ENCODE measurements at regions not wholly inside any gene's neighbourhood (a gene's known extent, or its start where the extent isn't known, plus 50 kb on each side); places are given as distances from the start of the nearest gene placed in this dataset.

DNA sequence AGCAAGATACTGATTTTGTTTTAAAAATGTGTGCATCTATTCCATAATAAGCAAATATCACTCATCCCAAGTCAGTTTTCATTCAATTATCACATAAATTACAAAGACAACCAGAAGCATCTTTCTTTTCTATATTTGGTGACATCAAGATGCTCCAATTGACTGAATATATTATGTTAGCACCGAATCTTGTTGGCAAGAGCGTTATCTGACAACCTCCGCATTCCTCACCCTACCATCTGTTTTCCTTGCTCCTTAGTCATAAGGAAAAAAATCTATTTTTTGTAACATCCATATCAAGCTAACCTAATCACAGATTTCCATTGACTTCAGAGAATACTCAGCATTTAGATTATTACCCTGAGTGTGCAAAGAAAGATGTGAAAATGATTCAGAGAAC lies 212.2 kb upstream of the KYNU start (continued):
- no peak for TF ChIP-seq CHD2 (IDR thresholded peaks at IDR 0.05; ENCODE audit: low read length, partially characterized antibody)
- TF ChIP-seq, protein P1, sequence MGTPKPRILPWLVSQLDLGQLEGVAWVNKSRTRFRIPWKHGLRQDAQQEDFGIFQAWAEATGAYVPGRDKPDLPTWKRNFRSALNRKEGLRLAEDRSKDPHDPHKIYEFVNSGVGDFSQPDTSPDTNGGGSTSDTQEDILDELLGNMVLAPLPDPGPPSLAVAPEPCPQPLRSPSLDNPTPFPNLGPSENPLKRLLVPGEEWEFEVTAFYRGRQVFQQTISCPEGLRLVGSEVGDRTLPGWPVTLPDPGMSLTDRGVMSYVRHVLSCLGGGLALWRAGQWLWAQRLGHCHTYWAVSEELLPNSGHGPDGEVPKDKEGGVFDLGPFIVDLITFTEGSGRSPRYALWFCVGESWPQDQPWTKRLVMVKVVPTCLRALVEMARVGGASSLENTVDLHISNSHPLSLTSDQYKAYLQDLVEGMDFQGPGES (IDR thresholded peaks at IDR 0.05; ENCODE audit: low read depth, low read length), result no peak

DNA sequence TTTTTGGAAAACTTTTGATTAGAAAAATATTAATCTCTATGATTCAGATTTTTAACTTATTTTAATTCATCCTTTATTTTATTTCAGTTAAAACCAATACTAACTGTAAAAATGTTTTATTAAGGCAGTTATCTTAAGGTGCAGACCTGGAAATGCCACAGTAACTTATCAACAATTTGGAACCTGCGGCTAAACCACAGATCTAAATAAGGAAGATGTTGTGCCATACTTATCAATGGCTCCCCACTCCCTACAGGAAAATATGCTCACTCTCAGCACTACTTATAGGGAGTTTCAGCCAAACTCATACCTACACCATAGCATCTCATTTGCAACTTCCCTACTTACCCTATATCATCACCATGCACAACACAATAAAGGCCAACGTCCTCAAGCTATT lies 226.9 kb upstream of the KYNU start:
- ChIA-PET POLR2A (no interaction called here), CTCF (no interaction called here)
- H3K9me3 ChIP-seq, result no peaks in the 10 kb centered on the region
- WGBS (ENCODE audit: low lambda C conversion rate), result 36% methylated on average over 2 of the region's 2 CpGs
- H4K20me1 ChIP-seq (ENCODE audit: insufficient read depth), result no peaks in the 10 kb centered on the region
- no peak overlapping the region for H3K9ac ChIP-seq
- no peaks in the 10 kb centered on the region for H3K27me3 ChIP-seq (ENCODE audit: insufficient read depth)
- no peaks in the 10 kb centered on the region for H3K9me2 ChIP-seq
- no peak overlapping the region for H3K4me3 ChIP-seq (ENCODE audit: low read depth in 2 of 2, low read length in 1 of 2)
- no peaks in the 10 kb centered on the region for H3K79me2 ChIP-seq (ENCODE audit: insufficient read depth)
- no peak overlapping the region for H2AFZ ChIP-seq (ENCODE audit: low read depth)
- no peak overlapping the region for H3K27ac ChIP-seq (ENCODE audit: low read depth in 2 of 2, low read length in 1 of 2)
- DNase-seq, result no peak
- H3K4me2 ChIP-seq, result no peak overlapping the region
- H3K4me1 ChIP-seq (ENCODE audit: control insufficient read depth in 1 of 2, insufficient read depth in 2 of 2, low read depth in 1 of 2, low read length in 1 of 2), result no peaks in the 10 kb centered on the region
- TF ChIP-seq EP300 (IDR thresholded peaks at IDR 0.05; ENCODE audit: borderline replicate concordance in 1 of 2, low read depth in 1 of 2, low read length in 1 of 2), result no peak
- TF ChIP-seq, protein P2, sequence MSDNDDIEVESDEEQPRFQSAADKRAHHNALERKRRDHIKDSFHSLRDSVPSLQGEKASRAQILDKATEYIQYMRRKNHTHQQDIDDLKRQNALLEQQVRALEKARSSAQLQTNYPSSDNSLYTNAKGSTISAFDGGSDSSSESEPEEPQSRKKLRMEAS (IDR thresholded peaks at IDR 0.05; ENCODE audit: low read depth), result no peak
- TF ChIP-seq YY1 (IDR thresholded peaks at IDR 0.05; ENCODE audit: low read depth), result no peak
- TF ChIP-seq, protein P3, sequence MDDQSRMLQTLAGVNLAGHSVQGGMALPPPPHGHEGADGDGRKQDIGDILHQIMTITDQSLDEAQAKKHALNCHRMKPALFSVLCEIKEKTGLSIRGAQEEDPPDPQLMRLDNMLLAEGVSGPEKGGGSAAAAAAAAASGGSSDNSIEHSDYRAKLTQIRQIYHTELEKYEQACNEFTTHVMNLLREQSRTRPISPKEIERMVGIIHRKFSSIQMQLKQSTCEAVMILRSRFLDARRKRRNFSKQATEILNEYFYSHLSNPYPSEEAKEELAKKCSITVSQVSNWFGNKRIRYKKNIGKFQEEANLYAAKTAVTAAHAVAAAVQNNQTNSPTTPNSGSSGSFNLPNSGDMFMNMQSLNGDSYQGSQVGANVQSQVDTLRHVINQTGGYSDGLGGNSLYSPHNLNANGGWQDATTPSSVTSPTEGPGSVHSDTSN (IDR thresholded peaks at IDR 0.05), result no peak
- no peak for TF ChIP-seq RAD21 (IDR thresholded peaks at IDR 0.05; ENCODE audit: low read length)
- no peak for TF ChIP-seq MXI1 (IDR thresholded peaks at IDR 0.05; ENCODE audit: low read depth, low read length)
- no peaks in the 10 kb centered on the region for H3F3A ChIP-seq (replicated peaks; ENCODE audit: insufficient read depth)
- H3K36me3 ChIP-seq (replicated peaks in 1 of 2; ENCODE audit: control insufficient read depth in 1 of 2, insufficient read depth in 2 of 2, low read length in 1 of 2), result no peaks in the 10 kb centered on the region

DNA sequence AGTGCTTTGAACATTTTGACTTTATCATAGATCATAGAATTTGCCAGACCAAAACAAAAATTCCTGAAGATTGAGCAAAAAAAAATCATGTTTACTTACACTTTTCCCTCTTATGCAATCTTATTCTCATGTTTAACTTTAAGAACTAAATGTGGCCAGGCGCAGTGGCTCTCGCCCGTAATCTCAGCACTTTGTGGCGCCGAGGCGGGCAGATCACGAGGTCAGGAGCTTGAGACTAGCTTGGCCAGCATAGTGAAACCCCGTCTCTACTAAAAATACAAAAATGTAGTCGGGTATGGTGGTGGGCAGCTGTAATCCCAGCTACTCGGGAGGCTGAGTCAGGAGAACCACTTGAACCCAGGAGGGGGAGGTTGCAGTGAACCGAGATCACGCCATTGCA lies 227.9 kb upstream of the KYNU start:
- CTCF ChIA-PET, result no interaction called here
- Histone ChIP-seq H3K9me2 (no peaks in the 10 kb centered on the region), H3K9ac (no peak overlapping the region), H3K4me3 (ENCODE audit: low read depth in 2 of 2, low read length in 1 of 2) (no peak overlapping the region), H3K36me3 (replicated peaks in 1 of 2; ENCODE audit: control insufficient read depth in 1 of 2, insufficient read depth in 2 of 2, low read length in 1 of 2) (no peaks in the 10 kb centered on the region), H4K20me1 (ENCODE audit: insufficient read depth) (no peaks in the 10 kb centered on the region), H3K9me3 (no peaks in the 10 kb centered on the region), H3K27ac (ENCODE audit: low read depth in 2 of 2, low read length in 1 of 2) (no peak overlapping the region), H3K4me2 (no peak overlapping the region), H3K4me1 (ENCODE audit: control insufficient read depth in 1 of 2, insufficient read depth in 2 of 2, low read depth in 1 of 2, low read length in 1 of 2) (no peaks in the 10 kb centered on the region), H3F3A (replicated peaks; ENCODE audit: insufficient read depth) (no peaks in the 10 kb centered on the region), H2AFZ (ENCODE audit: low read depth) (no peak overlapping the region), H3K27me3 (ENCODE audit: insufficient read depth) (no peaks in the 10 kb centered on the region), H3K79me2 (ENCODE audit: insufficient read depth) (no peaks in the 10 kb centered on the region)
- POLR2A ChIA-PET, result no interaction called here
- TF ChIP-seq EP300 (IDR thresholded peaks at IDR 0.05; ENCODE audit: borderline replicate concordance in 1 of 2, low read depth in 1 of 2, low read length in 1 of 2) (no peak), YY1 (IDR thresholded peaks at IDR 0.05; ENCODE audit: low read depth) (no peak), NFIC (IDR thresholded peaks at IDR 0.05; ENCODE audit: borderline replicate concordance) (no peak), POLR2AphosphoS5 (IDR thresholded peaks at IDR 0.05; ENCODE audit: low read depth, low read length) (no peak), SIN3A (IDR thresholded peaks at IDR 0.05; ENCODE audit: borderline replicate concordance, low read depth, low read length) (no peak), RXRA (IDR thresholded peaks at IDR 0.05; ENCODE audit: borderline replicate concordance, low read depth) (no peak), RCOR1 (IDR thresholded peaks at IDR 0.05; ENCODE audit: low read length) (no peak), TEAD4 (IDR thresholded peaks at IDR 0.05; ENCODE audit: borderline replicate concordance, insufficient read depth) (no peak), JUND (IDR thresholded peaks at IDR 0.05) (no peak)
- TF ChIP-seq, protein P3 (IDR thresholded peaks at IDR 0.05), result no peak
- WGBS (ENCODE audit: low lambda C conversion rate), result 71% methylated on average over 12 of the region's 12 CpGs
- no peak for DNase-seq
